Fibroblast of lung (primary cell): ENCODE measurements at regions not wholly inside any gene's neighbourhood (a gene's known extent, or its start where the extent isn't known, plus 50 kb on each side); places are given as distances from the start of the nearest gene placed in this dataset.

Experiments used
- EZH2 ChIP-seq: IDR thresholded peaks from 2 replicates; pipeline ENCODE4 v1.5.1; 2012; ENCODE audit warnings: low read length, control low read depth, mild to moderate bottlenecking; ENCODE audit errors: missing control alignments
- TF ChIP-seq, protein P1 (sequence below), 2 donors: IDR thresholded peaks in 1 of 2; conservative IDR thresholded peaks in 1 of 2; 1 replicate in 1 of 2; 2 replicates in 1 of 2; pipeline ENCODE4 v1.5.1; 2011 to 2012; ENCODE audit warnings: low read length in 2 of 2, control low read depth in 1 of 2, inconsistent platforms in 1 of 2, low read depth in 1 of 2, mild to moderate bottlenecking in 1 of 2

DNA sequence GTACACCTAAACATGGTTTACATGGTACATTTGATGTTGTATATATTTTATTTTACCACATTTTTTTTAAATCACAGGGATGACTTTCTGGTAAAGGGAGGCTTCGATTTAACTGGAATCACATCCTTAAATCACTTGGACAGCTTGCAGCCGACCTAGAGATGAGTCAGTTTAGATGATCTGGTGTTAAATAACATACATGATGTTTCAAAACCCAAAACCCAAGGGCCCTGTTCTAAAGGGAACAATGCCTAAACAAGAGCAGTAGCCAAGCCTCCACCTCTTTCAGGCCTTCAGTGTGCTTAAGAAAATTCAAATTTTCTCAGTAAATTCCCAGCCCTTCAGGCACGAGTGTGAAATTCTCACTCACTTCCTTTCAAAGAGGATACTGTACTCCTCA, 108.8 kb downstream of the WT1 start:
- TF ChIP-seq, protein P1, sequence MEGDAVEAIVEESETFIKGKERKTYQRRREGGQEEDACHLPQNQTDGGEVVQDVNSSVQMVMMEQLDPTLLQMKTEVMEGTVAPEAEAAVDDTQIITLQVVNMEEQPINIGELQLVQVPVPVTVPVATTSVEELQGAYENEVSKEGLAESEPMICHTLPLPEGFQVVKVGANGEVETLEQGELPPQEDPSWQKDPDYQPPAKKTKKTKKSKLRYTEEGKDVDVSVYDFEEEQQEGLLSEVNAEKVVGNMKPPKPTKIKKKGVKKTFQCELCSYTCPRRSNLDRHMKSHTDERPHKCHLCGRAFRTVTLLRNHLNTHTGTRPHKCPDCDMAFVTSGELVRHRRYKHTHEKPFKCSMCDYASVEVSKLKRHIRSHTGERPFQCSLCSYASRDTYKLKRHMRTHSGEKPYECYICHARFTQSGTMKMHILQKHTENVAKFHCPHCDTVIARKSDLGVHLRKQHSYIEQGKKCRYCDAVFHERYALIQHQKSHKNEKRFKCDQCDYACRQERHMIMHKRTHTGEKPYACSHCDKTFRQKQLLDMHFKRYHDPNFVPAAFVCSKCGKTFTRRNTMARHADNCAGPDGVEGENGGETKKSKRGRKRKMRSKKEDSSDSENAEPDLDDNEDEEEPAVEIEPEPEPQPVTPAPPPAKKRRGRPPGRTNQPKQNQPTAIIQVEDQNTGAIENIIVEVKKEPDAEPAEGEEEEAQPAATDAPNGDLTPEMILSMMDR (conservative IDR thresholded peaks at IDR 0.05 in 1 of 2, IDR thresholded peaks at IDR 0.05 in 1 of 2; ENCODE audit: low read depth in 1 of 2, low read length in 2 of 2), result no peak
- no peak for TF ChIP-seq EZH2
